ENCODE measurements at regions not wholly inside any gene's neighbourhood (a gene's known extent, or its start where the extent isn't known, plus 50 kb on each side); places are given as distances from the start of the nearest gene placed in this dataset.

- no peaks in the 10 kb centered on the region for H3K27me3 ChIP-seq
- H3K4me3 ChIP-seq, result no peak overlapping the region
- peak overlapping the region in 1 of 11 experiments; percentile 17; a peak in 1 of 22 replicates for H3K4me2 ChIP-seq
- no peak overlapping the region for H3K9ac ChIP-seq
- peaks cover 0 to 23% (median 15%) of the 10 kb centered on the region in 10 experiments; a peak in 16 of 20 replicates for H3K4me1 ChIP-seq
- H3K27ac ChIP-seq, result peak overlapping the region in 3 of 11 experiments; percentile 21 to 45 (median 27); a peak in 2 of 22 replicates
- no peaks in the 10 kb centered on the region for H3K36me3 ChIP-seq
- no peak for TF ChIP-seq Cebpa-rat (IDR thresholded peaks at IDR 0.05)
- no peaks in the 10 kb centered on the region for H4K20me1 ChIP-seq
- peaks cover 0 to 20% (median 10%) of the 10 kb centered on the region in 11 experiments; a peak in 14 of 22 replicates for H3K9me3 ChIP-seq (replicated peaks in 1 of 11)
Measured at GRCh38 chr10:35711615-35712411, 69.7 kb upstream of the FZD8 start.

- Histone ChIP-seq H3K27me3 (no peaks in the 10 kb centered on the region), H3K4me2 (peak overlapping the region in 9 of 11 experiments; percentile 1 to 65 (median 30); a peak in 14 of 22 replicates), H3K27ac (peak overlapping the region in 6 of 11 experiments; percentile 30 to 85 (median 78); a peak in 12 of 22 replicates), H3K4me3 (no peak overlapping the region), H3K4me1 (peaks cover 0 to 23% (median 15%) of the 10 kb centered on the region in 10 experiments; a peak in 16 of 20 replicates), H3K9me3 (replicated peaks in 1 of 11) (peaks cover 0 to 28% (median 10%) of the 10 kb centered on the region in 11 experiments; a peak in 12 of 22 replicates), H3K9ac (peak overlapping the region in 5 of 11 experiments; percentile 3 to 53 (median 47); a peak in 7 of 22 replicates), H4K20me1 (no peaks in the 10 kb centered on the region), H3K36me3 (no peaks in the 10 kb centered on the region)
- peak in 6 of 11 experiments; percentile 28 to 87 (median 75); a peak in 7 of 22 replicates for TF ChIP-seq Cebpa-rat (IDR thresholded peaks at IDR 0.05)
Measured at GRCh38 chr10:35707642-35708425, 65.7 kb upstream of the FZD8 start.

DNA sequence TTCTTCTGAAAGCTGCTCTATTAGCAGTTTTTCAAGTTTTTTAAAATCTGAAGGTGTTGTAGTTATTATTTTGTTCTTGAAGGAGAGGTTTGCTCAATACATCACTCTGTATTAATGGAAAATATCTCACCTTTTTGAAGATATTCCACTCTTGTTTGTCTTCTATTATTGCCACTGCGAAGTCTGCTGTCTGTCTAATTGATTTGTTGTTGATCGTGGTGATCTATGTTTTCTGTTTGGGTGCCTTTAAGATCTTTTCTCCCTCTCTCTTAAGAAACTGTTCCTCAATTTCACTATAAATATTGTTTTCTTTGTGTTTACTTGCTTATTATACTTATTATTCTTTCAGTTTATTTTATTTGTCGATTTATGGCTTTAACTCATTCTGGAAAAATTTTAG is 64.9 kb upstream of the FZD8 start:
- Histone ChIP-seq H4K20me1 (no peaks in the 10 kb centered on the region), H3K27me3 (no peaks in the 10 kb centered on the region), H3K9me3 (replicated peaks in 1 of 11) (peaks cover 0 to 28% (median 10%) of the 10 kb centered on the region in 11 experiments; a peak in 12 of 22 replicates), H3K9ac (no peak overlapping the region), H3K4me3 (no peak overlapping the region), H3K36me3 (no peaks in the 10 kb centered on the region), H3K27ac (peak overlapping the region in 6 of 11 experiments; percentile 7 to 82 (median 66); a peak in 10 of 22 replicates), H3K4me1 (peaks cover 0 to 22% (median 14%) of the 10 kb centered on the region in 10 experiments; a peak in 16 of 20 replicates), H3K4me2 (no peak overlapping the region)
- TF ChIP-seq Cebpa-rat (IDR thresholded peaks at IDR 0.05), result no peak

DNA sequence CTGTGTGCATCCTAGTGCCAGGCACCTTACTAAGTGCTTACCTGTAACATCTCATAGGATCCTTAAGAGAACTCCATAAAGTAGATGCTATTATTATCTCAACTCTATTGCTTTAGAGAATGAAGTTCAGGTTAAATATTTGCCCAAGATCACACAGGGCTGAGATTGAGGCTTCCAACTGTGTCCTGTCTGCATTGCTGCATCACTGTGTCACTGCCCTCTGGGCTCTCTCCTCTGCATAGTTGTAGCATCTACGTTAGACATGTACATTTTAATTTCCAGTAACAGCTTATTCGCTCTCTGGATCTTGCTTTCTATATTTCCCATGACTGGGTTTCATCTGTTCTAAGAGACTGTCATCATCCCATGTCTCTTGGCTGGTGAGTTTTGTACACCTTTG is 63.6 kb upstream of the FZD8 start:
- H3K4me2 ChIP-seq, result no peak overlapping the region
- H3K9me3 ChIP-seq (replicated peaks in 1 of 11), result peaks cover 0 to 28% (median 10%) of the 10 kb centered on the region in 11 experiments; a peak in 12 of 22 replicates
- no peaks in the 10 kb centered on the region for H4K20me1 ChIP-seq
- H3K4me3 ChIP-seq, result no peak overlapping the region
- no peaks in the 10 kb centered on the region for H3K27me3 ChIP-seq
- no peak overlapping the region for H3K9ac ChIP-seq
- peaks cover 0 to 22% (median 14%) of the 10 kb centered on the region in 10 experiments; a peak in 16 of 20 replicates for H3K4me1 ChIP-seq
- H3K36me3 ChIP-seq, result no peaks in the 10 kb centered on the region
- no peak for TF ChIP-seq Cebpa-rat (IDR thresholded peaks at IDR 0.05)
- H3K27ac ChIP-seq, result peak overlapping the region in 3 of 11 experiments; percentile 25 to 79 (median 76); a peak in 2 of 22 replicates

DNA sequence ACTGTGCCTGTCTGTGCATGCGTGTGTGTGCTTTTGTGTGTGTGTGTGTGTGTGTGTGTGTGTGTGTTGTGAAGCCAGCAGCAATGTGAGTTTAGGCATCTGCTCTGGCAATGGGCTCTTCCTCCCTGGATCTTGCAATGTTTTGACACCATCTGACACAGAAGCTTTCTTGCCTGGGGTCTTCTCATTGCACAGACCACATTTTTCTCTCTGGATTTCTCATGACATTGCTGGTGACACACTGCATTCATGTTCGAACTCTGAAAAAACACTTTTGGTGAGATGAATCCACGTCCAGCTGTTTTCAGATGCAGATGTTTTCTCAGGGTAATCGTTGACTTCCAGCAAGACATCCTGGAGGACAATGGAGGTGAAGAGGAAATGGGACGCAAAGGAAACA is 63.0 kb upstream of the FZD8 start:
- H3K9me3 ChIP-seq (replicated peaks in 1 of 11), result peaks cover 0 to 23% (median 10%) of the 10 kb centered on the region in 11 experiments; a peak in 12 of 22 replicates
- no peak overlapping the region for H3K9ac ChIP-seq
- H3K36me3 ChIP-seq, result no peaks in the 10 kb centered on the region
- H3K4me2 ChIP-seq, result no peak overlapping the region
- TF ChIP-seq Cebpa-rat (IDR thresholded peaks at IDR 0.05), result no peak
- H4K20me1 ChIP-seq, result no peaks in the 10 kb centered on the region
- no peaks in the 10 kb centered on the region for H3K27me3 ChIP-seq
- no peak overlapping the region for H3K4me3 ChIP-seq
- H3K27ac ChIP-seq, result peak overlapping the region in 1 of 11 experiments; percentile 79; a peak in 1 of 22 replicates
- peaks cover 0 to 22% (median 14%) of the 10 kb centered on the region in 10 experiments; a peak in 16 of 20 replicates for H3K4me1 ChIP-seq

- Histone ChIP-seq H3K9me3 (replicated peaks in 1 of 11) (peaks cover 0 to 21% (median 10%) of the 10 kb centered on the region in 11 experiments; a peak in 12 of 22 replicates), H3K36me3 (no peaks in the 10 kb centered on the region), H3K4me1 (peaks cover 0 to 22% (median 14%) of the 10 kb centered on the region in 10 experiments; a peak in 16 of 20 replicates), H3K27me3 (no peaks in the 10 kb centered on the region), H3K27ac (no peak overlapping the region), H4K20me1 (no peaks in the 10 kb centered on the region), H3K4me2 (no peak overlapping the region), H3K9ac (no peak overlapping the region), H3K4me3 (no peak overlapping the region)
- TF ChIP-seq Cebpa-rat (IDR thresholded peaks at IDR 0.05), result no peak
Measured at GRCh38 chr10:35704401-35704800, 62.3 kb upstream of the FZD8 start.

GRCh38 chr10:35700487-35700882 is 58.4 kb upstream of the FZD8 start:
- Histone ChIP-seq H3K9ac (no peak overlapping the region), H3K27ac (no peak overlapping the region)

DNA sequence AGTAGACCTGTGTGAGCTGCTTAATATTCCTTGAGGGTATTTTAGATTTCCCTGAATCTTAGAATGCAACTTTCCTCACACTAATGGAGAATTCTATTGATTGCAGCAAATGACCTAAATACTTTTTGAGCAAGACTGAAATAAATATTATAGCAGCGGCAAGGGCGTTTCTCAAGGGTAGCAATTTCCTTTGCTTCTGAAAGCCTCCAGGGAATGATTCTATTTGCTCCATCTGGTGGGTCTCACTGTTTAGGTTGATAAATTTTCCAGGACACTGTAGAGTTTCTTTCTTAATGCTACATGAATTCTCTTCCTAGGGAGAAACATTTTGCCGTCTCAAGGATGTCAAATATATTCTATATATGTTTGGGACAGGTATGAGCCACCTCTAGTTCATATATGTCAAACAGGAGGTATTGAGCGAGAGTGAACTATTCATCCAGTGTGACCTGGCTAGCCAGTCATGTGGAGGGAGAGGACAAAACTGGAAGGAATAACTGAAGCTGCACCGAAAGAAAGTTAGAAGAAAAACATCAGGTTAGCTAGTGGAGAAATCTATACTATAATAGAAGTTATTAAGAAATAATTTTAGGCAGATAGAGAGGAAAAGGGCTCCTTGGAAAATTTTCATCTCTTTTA is 57.9 kb upstream of the FZD8 start:
- Histone ChIP-seq H4K20me1 (no peaks in the 10 kb centered on the region), H3K9me3 (replicated peaks in 1 of 11) (no peaks in the 10 kb centered on the region), H3K4me1 (no peaks in the 10 kb centered on the region), H3K4me2 (no peak overlapping the region), H3K27me3 (no peaks in the 10 kb centered on the region), H3K4me3 (no peak overlapping the region), H3K36me3 (no peaks in the 10 kb centered on the region), H3K27ac (no peak overlapping the region), H3K9ac (no peak overlapping the region)
- no peak for TF ChIP-seq Cebpa-rat (IDR thresholded peaks at IDR 0.05)

More at GRCh38 chr10:35700487-35700882, 58.4 kb upstream of the FZD8 start:
- Histone ChIP-seq H3K36me3 (no peaks in the 10 kb centered on the region), H3K27me3 (no peaks in the 10 kb centered on the region), H3K4me2 (no peak overlapping the region), H4K20me1 (no peaks in the 10 kb centered on the region), H3K4me1 (no peaks in the 10 kb centered on the region), H3K9me3 (replicated peaks in 1 of 11) (no peaks in the 10 kb centered on the region), H3K4me3 (no peak overlapping the region)
- TF ChIP-seq Cebpa-rat (IDR thresholded peaks at IDR 0.05), result no peak

All from BLaER1 treated with 17β-estradiol and CSF1 and Interleukin-3, amounts not matched to agents 10 nM and 100 nM (cell line).